ENCODE measurements at regions not wholly inside any gene's neighbourhood (a gene's known extent, or its start where the extent isn't known, plus 50 kb on each side); places are given as distances from the start of the nearest gene placed in this dataset.

DNA sequence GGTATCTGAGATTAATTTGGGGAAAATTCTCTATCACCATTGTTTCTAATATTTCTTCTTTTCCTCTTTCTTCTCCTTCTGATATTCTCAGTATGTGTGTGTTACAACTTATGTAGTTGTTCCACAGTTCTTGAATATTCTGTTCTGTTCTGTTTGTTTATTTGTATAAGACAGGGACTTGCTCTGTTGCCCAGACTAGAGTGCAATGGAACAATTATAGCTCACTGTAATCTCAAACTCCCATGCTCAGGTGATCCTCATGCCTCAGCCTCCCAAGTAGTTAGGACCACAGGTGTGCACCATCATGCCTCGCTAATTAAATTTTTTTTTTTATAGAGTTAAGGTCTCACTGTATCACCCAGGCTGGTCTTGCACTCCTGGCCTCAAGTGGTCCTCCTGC is 145.8 kb upstream of the TUT7 start:
- Histone ChIP-seq H3K4me1 (ENCODE audit: control insufficient read depth in 1 of 2, low read depth in 2 of 2) (peaks cover 5 to 11% of the 10 kb centered on the region in 2 donors), H3K4me3 (no peak overlapping the region), H3K36me3 (no peaks in the 10 kb centered on the region), H3K27me3 (replicated peaks; ENCODE audit: insufficient read depth) (no peaks in the 10 kb centered on the region), H3K9me3 (no peaks in the 10 kb centered on the region), H3K27ac (peak overlapping the region in 1 of 2 donors; percentile 28)
- no peak for DNase-seq (ENCODE audit: low spot score)
- no peak for ATAC-seq (ENCODE audit: insufficient number of reproducible peaks, low FRiP score, low read depth)
- TF ChIP-seq, protein P1, sequence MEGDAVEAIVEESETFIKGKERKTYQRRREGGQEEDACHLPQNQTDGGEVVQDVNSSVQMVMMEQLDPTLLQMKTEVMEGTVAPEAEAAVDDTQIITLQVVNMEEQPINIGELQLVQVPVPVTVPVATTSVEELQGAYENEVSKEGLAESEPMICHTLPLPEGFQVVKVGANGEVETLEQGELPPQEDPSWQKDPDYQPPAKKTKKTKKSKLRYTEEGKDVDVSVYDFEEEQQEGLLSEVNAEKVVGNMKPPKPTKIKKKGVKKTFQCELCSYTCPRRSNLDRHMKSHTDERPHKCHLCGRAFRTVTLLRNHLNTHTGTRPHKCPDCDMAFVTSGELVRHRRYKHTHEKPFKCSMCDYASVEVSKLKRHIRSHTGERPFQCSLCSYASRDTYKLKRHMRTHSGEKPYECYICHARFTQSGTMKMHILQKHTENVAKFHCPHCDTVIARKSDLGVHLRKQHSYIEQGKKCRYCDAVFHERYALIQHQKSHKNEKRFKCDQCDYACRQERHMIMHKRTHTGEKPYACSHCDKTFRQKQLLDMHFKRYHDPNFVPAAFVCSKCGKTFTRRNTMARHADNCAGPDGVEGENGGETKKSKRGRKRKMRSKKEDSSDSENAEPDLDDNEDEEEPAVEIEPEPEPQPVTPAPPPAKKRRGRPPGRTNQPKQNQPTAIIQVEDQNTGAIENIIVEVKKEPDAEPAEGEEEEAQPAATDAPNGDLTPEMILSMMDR (IDR thresholded peaks at IDR 0.05) = no peak

GRCh38 chr9:86494644-86495111 is 140.5 kb upstream of the TUT7 start:
- no peak for DNase-seq (ENCODE audit: low spot score)
- no peak for ATAC-seq (ENCODE audit: insufficient number of reproducible peaks, low FRiP score, low read depth)
- Histone ChIP-seq H3K4me1 (ENCODE audit: control insufficient read depth in 1 of 2, low read depth in 2 of 2) (peaks cover 0 to 4% of the 10 kb centered on the region in 2 donors), H3K4me3 (no peak overlapping the region), H3K27me3 (replicated peaks; ENCODE audit: insufficient read depth) (no peaks in the 10 kb centered on the region), H3K27ac (no peak overlapping the region), H3K9me3 (no peaks in the 10 kb centered on the region), H3K36me3 (no peaks in the 10 kb centered on the region)
- TF ChIP-seq, protein P1 (IDR thresholded peaks at IDR 0.05) = no peak

DNA sequence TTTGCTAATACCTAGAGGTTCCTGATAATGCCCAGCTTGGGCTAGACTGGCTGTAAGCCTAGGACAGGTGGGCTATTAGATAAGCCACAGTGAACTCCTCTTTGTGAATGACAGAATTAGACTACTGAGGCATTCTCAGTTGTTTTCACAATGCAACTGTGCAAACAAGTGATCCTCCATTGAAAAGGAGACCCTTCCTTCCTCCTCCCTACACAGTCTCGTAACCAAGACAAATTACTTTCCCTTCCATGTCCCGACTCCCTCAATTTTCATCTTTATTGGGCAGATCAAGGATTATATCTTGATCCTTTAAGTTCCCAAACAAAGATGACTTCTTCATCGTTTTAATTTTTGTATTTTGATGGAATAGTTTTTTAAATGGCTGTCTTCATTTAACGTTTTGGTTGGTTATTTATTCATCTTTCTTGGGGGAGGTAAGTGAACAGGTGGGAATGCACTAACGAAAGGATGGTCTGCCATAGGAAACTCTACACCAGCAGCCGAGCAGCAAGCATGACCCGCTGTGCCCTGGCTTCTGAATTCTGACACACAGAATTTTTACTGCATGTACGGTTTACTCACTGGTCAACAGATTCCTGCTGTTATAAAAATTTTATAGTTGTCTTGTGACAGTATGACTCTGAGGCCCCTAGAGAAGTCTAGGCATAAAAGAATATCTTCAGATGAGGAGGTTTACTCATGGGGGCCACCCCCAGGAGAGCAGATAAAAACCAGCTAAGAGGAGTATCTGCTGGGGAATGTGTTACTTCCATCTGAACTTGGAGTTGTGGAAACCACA is 137.5 kb upstream of the TUT7 start:
- TF ChIP-seq, protein P1 (IDR thresholded peaks at IDR 0.05) = no peak
- Histone ChIP-seq H3K27me3 (replicated peaks; ENCODE audit: insufficient read depth) (no peaks in the 10 kb centered on the region), H3K4me1 (ENCODE audit: control insufficient read depth in 1 of 2, low read depth in 2 of 2) (peaks cover 0 to 4% of the 10 kb centered on the region in 2 donors), H3K36me3 (no peaks in the 10 kb centered on the region), H3K4me3 (no peak overlapping the region), H3K27ac (no peak overlapping the region), H3K9me3 (no peaks in the 10 kb centered on the region)
- ATAC-seq (ENCODE audit: insufficient number of reproducible peaks, low FRiP score, low read depth) (no peak), DNase-seq (ENCODE audit: low spot score) (no peak)

DNA sequence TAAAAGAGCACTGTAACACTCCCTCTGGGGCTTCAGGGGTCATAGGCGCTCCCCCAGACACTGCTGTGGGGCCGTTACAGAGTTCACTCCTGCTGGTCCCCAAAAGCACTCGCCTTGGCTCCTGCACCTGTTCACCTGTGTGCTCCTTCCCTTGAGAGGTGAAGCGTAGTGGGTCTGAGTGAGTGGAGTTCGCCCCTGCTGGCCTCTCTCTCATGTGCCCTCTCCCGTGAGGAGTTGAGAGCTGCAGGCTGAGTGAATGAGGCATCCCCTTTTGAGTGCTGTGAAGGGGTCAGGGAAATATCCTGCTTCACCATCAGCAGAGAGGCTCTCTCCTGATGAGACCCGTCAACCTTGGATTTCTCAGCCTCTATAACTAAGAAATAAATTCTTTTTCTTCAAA is 134.6 kb upstream of the TUT7 start:
- no peaks in the 10 kb centered on the region for H3K27me3 ChIP-seq (replicated peaks; ENCODE audit: insufficient read depth)
- no peak overlapping the region for H3K27ac ChIP-seq
- TF ChIP-seq, protein P1 (IDR thresholded peaks at IDR 0.05) = no peak
- H3K9me3 ChIP-seq = no peaks in the 10 kb centered on the region
- no peaks in the 10 kb centered on the region for H3K36me3 ChIP-seq
- ATAC-seq (ENCODE audit: insufficient number of reproducible peaks, low FRiP score, low read depth) (no peak), DNase-seq (ENCODE audit: low spot score) (no peak)
- no peak overlapping the region for H3K4me3 ChIP-seq
- H3K4me1 ChIP-seq (ENCODE audit: control insufficient read depth in 1 of 2, low read depth in 2 of 2) = no peaks in the 10 kb centered on the region

DNA sequence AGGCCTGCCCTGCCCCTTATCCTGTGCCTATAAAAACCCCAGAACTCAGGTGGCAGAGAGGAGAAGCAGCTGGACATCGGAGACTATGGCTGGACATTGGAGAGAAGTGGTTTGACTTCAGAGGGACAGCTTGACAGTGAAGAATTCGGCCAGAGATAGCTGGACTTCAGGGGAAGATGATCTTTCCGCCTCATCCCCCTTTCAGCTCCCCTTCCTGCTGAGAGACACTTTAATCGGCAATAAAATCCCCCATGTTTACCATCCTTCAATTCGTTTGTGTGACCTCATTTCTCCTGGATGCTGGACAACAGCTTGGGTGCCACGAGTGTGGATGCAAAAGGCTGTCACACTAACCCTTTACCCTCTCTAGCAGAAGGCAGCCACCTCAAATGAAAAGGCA is 134.1 kb upstream of the TUT7 start:
- Histone ChIP-seq H3K4me3 (no peak overlapping the region), H3K4me1 (ENCODE audit: control insufficient read depth in 1 of 2, low read depth in 2 of 2) (no peaks in the 10 kb centered on the region), H3K27me3 (replicated peaks; ENCODE audit: insufficient read depth) (no peaks in the 10 kb centered on the region), H3K9me3 (no peaks in the 10 kb centered on the region), H3K36me3 (no peaks in the 10 kb centered on the region), H3K27ac (no peak overlapping the region)
- DNase-seq (ENCODE audit: low spot score) = no peak
- no peak for ATAC-seq (ENCODE audit: insufficient number of reproducible peaks, low FRiP score, low read depth)
- TF ChIP-seq, protein P1 (IDR thresholded peaks at IDR 0.05) = no peak

All from thoracic aorta (tissue), 2 donors.